Fibroblast of skin of left biceps (primary cell): ENCODE measurements at regions not wholly inside any gene's neighbourhood (a gene's known extent, or its start where the extent isn't known, plus 50 kb on each side); places are given as distances from the start of the nearest gene placed in this dataset.

ENCODE experiments used
- DNase-seq, 2 experiments: peaks; one replicate each; pipeline ENCODE4 v3.0.0-alpha.2; 2013; ENCODE audit warnings: low read depth in 2 of 2

- no peak for DNase-seq
Observed at GRCh38 chr4:167688660-167689142, 403.6 kb upstream of the ANXA10 start.

GRCh38 chr4:167702391-167702790 lies 389.9 kb upstream of the ANXA10 start:
- no peak for DNase-seq

GRCh38 chr4:167711517-167711916 lies 380.8 kb upstream of the ANXA10 start:
- DNase-seq = no peak

GRCh38 chr4:167713756-167714155 lies 378.6 kb upstream of the ANXA10 start:
- DNase-seq = peak in 1 of 2 experiments; percentile 25

GRCh38 chr4:167715176-167715575 lies 377.2 kb upstream of the ANXA10 start:
- DNase-seq = peak; percentile 64 to 72

GRCh38 chr4:167717495-167717894 lies 374.8 kb upstream of the ANXA10 start:
- DNase-seq = no peak

- peak in 1 of 2 experiments; percentile 8 for DNase-seq
Observed at GRCh38 chr4:167721617-167722486, 370.5 kb upstream of the ANXA10 start.

GRCh38 chr4:167722487-167722808 lies 369.9 kb upstream of the ANXA10 start:
- no peak for DNase-seq

GRCh38 chr4:167724941-167725340 lies 367.4 kb upstream of the ANXA10 start:
- no peak for DNase-seq

GRCh38 chr4:167730769-167731168 lies 361.6 kb upstream of the ANXA10 start:
- DNase-seq = no peak

- no peak for DNase-seq
Observed at GRCh38 chr4:167745024-167745687, 347.2 kb upstream of the ANXA10 start.

- DNase-seq = no peak
Observed at GRCh38 chr4:167767281-167767680, 325.1 kb upstream of the ANXA10 start.

GRCh38 chr4:167774646-167775045 lies 317.7 kb upstream of the ANXA10 start:
- DNase-seq = no peak

- peak; percentile 83 to 91 for DNase-seq
Observed at GRCh38 chr4:167775375-167775774, 317.0 kb upstream of the ANXA10 start.

GRCh38 chr4:167779280-167779679 lies 313.1 kb upstream of the ANXA10 start:
- no peak for DNase-seq

- DNase-seq = no peak
Observed at GRCh38 chr4:167779864-167780263, 312.5 kb upstream of the ANXA10 start.

GRCh38 chr4:167784826-167785225 lies 307.5 kb upstream of the ANXA10 start:
- no peak for DNase-seq

GRCh38 chr4:167785523-167785922 lies 306.8 kb upstream of the ANXA10 start:
- DNase-seq = no peak

- DNase-seq = no peak
Observed at GRCh38 chr4:167786504-167786903, 305.8 kb upstream of the ANXA10 start.

GRCh38 chr4:167787231-167787630 lies 305.1 kb upstream of the ANXA10 start:
- no peak for DNase-seq

- no peak for DNase-seq
Observed at GRCh38 chr4:167802463-167803212, 289.7 kb upstream of the ANXA10 start.

- DNase-seq = no peak
Observed at GRCh38 chr4:167811958-167812357, 280.4 kb upstream of the ANXA10 start.
